Brain microvascular endothelial cell (primary cell): ENCODE measurements at regions not wholly inside any gene's neighbourhood (a gene's known extent, or its start where the extent isn't known, plus 50 kb on each side); places are given as distances from the start of the nearest gene placed in this dataset.
A peak's percentile ranks its signal among the peaks of the same experiment; 100 is the strongest.

Experiments used
- DNase-seq: peaks from one replicate; pipeline ENCODE4 v3.0.0-alpha.2; 2020
- H3K27ac ChIP-seq: fragments of 250-450 bp; sonication (Bioruptor Pico); 2 replicates; pipeline ENCODE4 v1.5.1; 2020; ENCODE audit warnings: mild to moderate bottlenecking, moderate library complexity
- H3K27me3 ChIP-seq: fragments of 250-450 bp; sonication (Bioruptor Pico); replicated peaks from 2 replicates; pipeline ENCODE4 v1.5.1; 2020; ENCODE audit warnings: mild to moderate bottlenecking
- H3K36me3 ChIP-seq: fragments of 250-450 bp; sonication (Bioruptor Pico); replicated peaks from 2 replicates; pipeline ENCODE4 v1.5.1; 2020; ENCODE audit warnings: mild to moderate bottlenecking
- H3K4me3 ChIP-seq: 2 replicates; pipeline ENCODE4 v1.5.1; 2011; ENCODE audit warnings: low read depth, mild to moderate bottlenecking, control low read depth, low read length, moderate library complexity
- in situ Hi-C: cut with HindIII; loops from 2 replicates; pipeline ENCODE4 v1.10.0; 2017; ENCODE audit warnings: low sequenced_read_pairs, low pct_ligation_motif_present
- TF ChIP-seq, protein P1 (sequence below): IDR thresholded peaks from 2 replicates; pipeline ENCODE4 v1.5.1; 2011; ENCODE audit warnings: low read depth, mild to moderate bottlenecking, moderate library complexity, low read length, control low read depth, inconsistent platforms; ENCODE audit errors: missing control alignments

DNA sequence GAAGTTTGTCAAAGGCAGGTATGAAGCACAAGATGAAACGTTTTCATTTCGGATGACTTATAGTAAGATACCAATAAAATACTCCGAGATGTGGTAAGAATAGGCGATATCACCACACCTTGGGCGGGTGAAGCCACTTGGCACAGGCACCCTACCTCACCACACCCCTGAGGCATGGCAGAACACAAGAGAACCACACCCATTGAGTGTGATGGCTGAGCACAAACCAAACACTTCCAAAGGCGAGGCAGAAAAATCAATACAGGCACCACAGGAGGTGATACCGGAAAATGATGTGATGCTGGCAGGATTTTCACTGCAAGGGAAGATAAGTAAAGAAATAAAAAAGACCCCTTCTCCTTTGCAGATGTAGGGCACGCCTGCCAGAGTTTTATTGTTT, 332.9 kb upstream of the PRDM1 start:
- TF ChIP-seq, protein P1, sequence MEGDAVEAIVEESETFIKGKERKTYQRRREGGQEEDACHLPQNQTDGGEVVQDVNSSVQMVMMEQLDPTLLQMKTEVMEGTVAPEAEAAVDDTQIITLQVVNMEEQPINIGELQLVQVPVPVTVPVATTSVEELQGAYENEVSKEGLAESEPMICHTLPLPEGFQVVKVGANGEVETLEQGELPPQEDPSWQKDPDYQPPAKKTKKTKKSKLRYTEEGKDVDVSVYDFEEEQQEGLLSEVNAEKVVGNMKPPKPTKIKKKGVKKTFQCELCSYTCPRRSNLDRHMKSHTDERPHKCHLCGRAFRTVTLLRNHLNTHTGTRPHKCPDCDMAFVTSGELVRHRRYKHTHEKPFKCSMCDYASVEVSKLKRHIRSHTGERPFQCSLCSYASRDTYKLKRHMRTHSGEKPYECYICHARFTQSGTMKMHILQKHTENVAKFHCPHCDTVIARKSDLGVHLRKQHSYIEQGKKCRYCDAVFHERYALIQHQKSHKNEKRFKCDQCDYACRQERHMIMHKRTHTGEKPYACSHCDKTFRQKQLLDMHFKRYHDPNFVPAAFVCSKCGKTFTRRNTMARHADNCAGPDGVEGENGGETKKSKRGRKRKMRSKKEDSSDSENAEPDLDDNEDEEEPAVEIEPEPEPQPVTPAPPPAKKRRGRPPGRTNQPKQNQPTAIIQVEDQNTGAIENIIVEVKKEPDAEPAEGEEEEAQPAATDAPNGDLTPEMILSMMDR: no peak
- DNase-seq: no peak
- H3K4me3 ChIP-seq: no peak overlapping the region
- in situ Hi-C loops: no loop called here
- H3K27ac ChIP-seq: no peak overlapping the region
- H3K36me3 ChIP-seq: no peaks in the 10 kb centered on the region
- no peaks in the 10 kb centered on the region for H3K27me3 ChIP-seq

DNA sequence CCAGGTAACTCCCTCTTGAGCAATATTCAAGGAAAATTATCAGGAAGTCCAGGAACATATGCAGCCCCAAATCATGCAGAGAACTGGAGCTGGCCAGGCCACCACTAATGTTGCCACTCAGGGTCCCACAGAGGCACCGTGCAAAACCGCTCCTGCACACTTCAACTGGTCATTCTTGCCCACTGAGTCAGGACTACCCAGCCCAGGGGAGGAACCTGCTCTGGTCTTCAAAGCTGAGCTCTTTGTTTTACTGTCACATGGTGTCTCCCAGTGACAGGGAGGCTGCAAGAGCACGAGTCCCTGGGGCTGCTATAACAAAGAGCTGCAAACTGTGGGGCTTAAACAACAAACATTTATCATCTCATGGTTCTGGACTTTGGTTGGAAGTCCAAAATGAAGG, 336.0 kb upstream of the PRDM1 start:
- Histone ChIP-seq H3K27me3 (no peaks in the 10 kb centered on the region), H3K4me3 (no peak overlapping the region), H3K36me3 (no peaks in the 10 kb centered on the region), H3K27ac (no peak overlapping the region)
- in situ Hi-C loops: no loop called here
- no peak for DNase-seq
- TF ChIP-seq, protein P1: no peak

DNA sequence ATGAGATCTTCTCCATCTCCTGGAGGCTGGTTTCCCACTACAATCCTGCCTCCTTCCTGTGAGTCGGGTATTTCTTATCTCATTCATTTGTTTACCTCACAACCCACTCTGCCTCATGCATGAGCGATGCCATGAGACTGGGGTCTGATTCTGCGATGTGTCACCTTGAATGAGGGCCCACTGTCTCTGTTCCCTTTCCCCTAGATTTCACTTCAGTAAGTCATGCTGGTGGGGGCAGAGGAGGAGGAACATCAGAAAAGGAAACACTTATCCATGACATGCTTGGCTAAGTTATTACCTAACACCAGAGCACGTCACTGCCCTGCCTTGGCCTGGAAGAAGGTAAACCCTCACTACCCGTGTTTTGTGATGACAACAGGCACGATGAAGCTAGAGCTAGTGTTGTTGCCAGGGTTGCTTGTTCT, 337.4 kb upstream of the PRDM1 start:
- TF ChIP-seq, protein P1: no peak
- Histone ChIP-seq H3K4me3 (no peak overlapping the region), H3K27me3 (no peaks in the 10 kb centered on the region), H3K27ac (no peak overlapping the region), H3K36me3 (no peaks in the 10 kb centered on the region)
- peak; percentile 28 for DNase-seq
- in situ Hi-C loops: no loop called here

DNA sequence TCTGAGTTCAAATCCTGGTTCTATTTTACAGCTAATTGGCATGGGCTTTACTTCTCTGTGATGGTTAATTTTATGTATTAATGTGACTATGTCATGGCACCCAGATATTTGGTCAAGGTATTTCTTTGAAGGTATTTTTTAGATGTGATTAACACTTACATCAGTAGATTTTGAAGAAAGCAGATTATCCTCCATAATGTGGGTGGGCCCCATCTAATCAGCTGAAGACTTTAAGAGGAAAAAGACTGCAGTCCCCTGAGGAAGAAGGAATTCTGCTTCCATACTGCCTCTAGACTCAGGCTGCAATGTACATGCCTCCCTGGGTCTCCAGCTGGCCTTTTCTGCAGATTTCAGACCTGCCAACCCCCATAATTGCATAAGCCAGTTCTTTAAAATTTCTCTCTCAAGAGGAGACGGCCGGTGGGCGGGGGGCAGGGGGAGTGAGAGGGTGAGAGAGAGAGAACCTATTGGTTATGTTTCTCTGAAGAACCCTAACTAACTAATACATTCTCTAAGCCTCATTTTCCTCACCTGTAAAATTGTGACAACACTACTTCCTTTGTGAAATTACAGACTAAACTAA, 338.2 kb upstream of the PRDM1 start:
- TF ChIP-seq, protein P1: no peak
- Histone ChIP-seq H3K27me3 (no peaks in the 10 kb centered on the region), H3K36me3 (no peaks in the 10 kb centered on the region), H3K27ac (no peak overlapping the region), H3K4me3 (no peak overlapping the region)
- no peak for DNase-seq
- in situ Hi-C loops: no loop called here

DNA sequence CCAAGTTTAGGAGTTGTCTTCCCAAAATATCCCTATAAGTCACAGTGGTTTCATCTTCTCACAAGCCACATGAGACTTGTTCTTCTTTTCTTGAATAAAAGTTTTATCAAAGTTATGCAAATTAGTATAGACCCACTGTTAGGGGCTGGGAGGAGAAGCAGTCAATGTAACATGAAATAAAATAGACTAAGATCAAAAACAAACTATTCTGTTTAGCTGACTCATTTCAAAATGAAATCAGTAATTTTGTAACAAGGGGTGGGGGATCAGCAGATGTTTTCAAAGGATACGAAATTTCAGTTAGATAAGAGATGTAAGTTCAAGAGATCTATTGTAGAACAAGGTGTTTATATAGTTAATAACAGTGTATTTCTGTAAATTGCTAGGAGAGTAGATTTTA, 339.6 kb upstream of the PRDM1 start:
- in situ Hi-C loops: no loop called here
- Histone ChIP-seq H3K36me3 (no peaks in the 10 kb centered on the region), H3K27ac (no peak overlapping the region), H3K4me3 (no peak overlapping the region), H3K27me3 (no peaks in the 10 kb centered on the region)
- DNase-seq: no peak
- TF ChIP-seq, protein P1: no peak

DNA sequence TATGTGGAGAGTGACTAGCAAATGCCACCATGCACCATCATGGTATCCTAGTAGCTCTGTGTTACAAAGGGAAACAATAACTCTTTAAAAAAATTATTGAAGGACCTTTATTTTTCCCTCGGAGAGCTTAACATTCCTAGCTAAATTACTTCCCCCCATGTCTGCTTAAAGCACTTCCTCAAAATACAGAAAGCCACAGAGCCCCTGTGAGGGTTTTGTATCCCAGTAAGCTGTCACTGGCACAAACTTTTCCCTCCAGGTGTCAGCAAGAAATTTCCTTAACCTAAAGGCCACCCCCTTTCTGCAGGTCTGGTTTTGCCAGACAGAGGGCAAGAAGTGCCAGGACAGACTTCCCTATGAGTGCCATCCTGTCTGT, 340.0 kb upstream of the PRDM1 start:
- no peak overlapping the region for H3K4me3 ChIP-seq

More for the DNA sequence above, 340.0 kb upstream of the PRDM1 start:
- TF ChIP-seq, protein P1: no peak
- DNase-seq: no peak
- H3K36me3 ChIP-seq: no peaks in the 10 kb centered on the region
- no peaks in the 10 kb centered on the region for H3K27me3 ChIP-seq
- no peak overlapping the region for H3K27ac ChIP-seq
- in situ Hi-C loops: no loop called here
